Stromal cell of bone marrow (primary cell): ENCODE measurements at regions not wholly inside any gene's neighbourhood (a gene's known extent, or its start where the extent isn't known, plus 50 kb on each side); places are given as distances from the start of the nearest gene placed in this dataset.

Experiments
- DNase-seq: peaks from one replicate; pipeline ENCODE4 v3.0.0-alpha.2; 2012; ENCODE audit warnings: low read depth

DNA sequence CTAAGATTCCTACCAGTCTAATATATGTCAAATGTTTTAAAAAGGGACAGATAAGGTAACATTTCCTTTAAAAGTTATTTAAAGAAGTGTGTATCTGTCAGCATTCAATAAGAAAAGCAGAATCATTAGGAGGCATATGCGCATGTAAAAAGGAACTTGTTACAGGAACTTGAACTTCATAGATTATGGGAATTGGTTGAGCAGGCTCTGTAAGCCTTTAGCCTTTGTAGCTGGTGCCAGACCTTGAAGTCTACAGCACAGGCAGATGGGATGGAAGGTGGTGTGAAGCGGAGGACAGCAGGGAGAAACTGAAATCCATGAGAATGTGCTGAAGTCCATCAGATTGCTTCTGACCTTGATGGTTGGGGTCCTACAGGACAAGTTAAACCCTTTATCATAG lies 138.3 kb upstream of the ST6GAL2 start:
- DNase-seq = no peak

DNA sequence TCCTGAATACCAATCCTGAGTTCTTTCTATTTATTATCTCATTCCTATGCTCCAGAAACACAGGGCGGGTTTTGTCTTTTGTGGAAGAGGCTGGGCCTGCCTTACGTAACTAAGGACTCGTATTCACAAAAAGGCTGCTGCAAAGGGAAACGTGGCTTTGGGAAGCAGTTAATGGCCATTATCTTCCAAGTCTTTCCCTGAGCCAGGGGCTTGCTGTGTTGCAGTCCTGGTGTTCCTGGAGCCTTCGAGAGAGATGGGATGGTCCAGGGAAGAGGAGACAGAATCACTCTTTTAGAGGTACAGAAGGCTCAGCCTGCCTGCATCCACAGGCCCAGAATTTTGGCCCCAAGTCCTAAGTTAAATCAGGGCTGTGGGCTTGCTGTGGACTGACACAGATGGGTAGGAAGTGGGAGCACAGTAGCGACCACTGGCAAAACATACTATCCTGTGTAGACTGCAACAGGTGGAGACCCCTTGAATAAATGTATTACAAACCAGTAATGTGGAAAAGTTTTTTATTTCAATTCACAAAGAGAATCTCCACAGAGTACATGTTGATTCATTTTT lies 139.4 kb upstream of the ST6GAL2 start:
- DNase-seq = no peak

DNA sequence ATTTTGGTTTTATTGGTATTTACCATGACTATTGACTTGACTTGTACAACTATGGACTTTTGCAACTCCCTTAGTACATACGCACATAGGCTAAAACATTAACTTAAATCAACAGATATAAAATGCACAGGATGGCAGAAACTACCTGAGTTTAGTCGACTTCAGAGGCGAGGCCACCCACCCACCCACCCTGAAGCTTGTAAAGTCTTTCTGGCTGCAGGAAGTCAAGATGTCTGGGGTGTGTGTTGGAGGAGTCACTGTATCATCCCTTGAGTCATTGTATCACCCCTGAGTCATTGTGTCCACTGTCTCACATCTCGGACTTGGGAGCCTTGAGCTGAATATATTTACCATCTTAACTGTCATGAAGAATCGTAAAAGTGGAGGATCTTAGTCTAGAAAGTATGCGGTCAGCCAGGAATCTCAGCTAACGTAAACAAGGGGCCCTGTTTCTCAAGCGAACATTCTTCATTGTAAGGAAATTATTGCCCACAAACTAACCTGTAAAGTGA lies 140.0 kb upstream of the ST6GAL2 start:
- no peak for DNase-seq

DNA sequence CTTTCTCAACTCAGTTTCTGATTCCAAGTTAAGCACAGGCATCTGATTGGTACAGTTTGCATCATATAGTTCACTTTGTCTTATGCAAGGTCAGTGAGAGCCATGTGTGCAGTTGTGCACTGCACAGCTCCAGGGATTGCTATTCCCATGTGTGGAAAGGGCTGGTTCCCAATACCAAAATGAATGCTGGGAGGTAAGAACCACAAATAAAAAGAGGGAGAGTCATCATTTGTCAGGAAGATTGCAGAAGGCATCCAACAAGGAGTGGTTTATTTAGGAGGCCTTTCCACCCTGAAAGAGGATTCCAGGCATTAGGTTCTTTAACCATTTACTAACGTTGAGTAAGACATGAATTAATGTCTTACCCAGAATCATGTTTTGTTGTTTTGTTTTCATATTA lies 141.2 kb upstream of the ST6GAL2 start:
- DNase-seq = no peak

DNA sequence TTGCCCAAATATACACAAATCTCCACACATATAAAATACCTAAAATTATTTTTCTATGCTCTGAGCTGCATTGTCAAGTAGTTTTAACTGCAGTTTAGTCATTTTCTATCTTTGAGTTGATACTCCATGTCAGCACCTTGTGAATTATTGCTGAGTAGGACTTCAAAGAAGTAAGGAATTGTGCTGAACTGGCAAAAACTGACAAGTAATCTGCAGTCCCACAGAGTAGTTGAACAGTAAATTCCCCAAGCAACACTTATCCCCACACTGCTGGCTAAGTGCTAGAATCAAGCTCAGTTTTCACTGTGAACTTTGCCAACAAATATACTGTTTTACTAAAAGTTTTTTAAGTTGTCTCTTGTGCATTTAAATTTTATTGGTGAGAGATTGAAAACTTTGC lies 141.8 kb upstream of the ST6GAL2 start:
- no peak for DNase-seq

DNA sequence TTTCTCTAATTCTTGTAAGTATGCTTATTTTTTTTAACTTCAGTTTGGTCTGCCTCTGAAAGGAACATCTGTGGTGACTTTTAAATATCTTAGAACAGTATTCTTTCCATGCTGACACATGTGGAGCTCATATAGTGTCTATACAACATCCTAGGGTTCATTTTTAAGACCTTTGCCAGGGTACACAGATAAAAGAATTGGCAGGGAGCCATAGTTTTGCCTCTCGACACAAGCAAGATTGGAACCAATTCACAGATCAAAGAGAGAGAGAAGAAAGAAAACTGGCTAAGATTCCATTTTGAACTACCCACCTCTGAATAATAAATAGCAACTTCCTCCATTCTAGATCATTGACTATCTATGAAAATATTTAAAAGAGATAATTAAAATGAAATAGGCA lies 142.7 kb upstream of the ST6GAL2 start:
- no peak for DNase-seq

DNA sequence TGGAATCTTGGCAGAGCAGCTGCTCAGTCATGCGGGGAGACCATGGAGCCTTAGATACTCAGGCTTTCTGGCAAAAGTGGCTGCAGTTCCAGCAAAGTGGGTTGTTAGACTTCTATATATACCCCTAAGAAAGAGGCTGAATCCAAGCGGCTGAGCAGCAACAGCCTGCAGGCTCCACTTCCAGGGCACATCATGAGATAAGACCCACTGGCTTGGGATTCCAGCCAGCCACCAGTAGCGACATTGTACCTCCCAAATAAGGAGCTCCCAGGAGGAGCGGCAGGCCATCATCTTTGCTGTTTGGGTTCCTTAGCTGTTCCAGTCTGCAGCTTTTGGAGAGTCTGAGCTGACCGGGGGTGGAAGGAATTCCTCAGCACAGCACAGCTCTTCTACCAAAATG lies 150.3 kb upstream of the ST6GAL2 start:
- no peak for DNase-seq

DNA sequence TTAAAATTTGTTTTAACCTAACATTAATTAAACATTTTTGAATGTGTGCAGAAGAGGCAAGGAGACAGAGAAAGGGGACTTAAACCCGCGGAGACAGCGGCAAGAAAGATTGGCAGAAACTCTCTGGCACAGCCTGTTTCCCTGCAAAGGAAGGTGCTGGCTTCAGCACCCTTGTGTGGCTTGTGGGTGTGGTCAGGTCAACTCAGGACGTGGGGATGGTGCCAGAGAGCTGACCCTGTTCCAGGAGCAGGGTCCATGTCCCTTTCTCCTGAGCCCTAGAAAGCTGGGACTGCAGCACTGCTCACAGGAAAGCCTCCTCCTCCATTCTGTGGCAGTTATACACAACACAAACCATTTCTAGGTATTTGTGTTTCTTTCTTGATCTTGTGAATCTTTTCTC lies 176.2 kb upstream of the ST6GAL2 start:
- DNase-seq = no peak

DNA sequence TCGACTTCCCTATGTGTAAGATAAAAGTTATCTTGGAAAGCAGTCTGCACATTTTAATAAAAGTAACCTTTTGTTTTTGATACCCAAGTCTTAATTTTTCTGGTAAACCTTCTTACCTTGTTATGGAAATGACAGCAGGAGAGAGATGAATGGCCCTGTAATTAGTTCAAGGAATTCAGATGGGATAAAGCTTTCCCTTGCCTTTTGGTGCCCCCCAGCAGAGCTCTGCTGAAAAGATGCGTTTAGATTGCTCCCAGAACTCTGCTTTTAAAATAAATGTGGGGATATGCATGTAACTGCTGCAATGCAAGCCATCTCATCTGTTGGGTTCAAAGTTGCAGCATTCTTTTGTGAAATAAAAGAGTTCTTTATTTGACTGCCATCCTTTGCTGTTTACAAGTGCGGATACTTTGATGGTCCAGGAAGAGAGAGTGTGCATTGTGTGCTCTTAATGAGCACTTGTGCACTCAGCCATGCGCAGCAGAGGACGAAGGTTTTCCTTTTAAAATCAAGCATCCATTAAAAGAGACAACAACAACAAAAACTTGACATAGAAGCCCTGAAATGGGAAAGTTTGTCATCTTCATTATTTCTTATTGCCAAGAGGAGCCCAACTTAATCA lies 176.7 kb upstream of the ST6GAL2 start:
- no peak for DNase-seq

DNA sequence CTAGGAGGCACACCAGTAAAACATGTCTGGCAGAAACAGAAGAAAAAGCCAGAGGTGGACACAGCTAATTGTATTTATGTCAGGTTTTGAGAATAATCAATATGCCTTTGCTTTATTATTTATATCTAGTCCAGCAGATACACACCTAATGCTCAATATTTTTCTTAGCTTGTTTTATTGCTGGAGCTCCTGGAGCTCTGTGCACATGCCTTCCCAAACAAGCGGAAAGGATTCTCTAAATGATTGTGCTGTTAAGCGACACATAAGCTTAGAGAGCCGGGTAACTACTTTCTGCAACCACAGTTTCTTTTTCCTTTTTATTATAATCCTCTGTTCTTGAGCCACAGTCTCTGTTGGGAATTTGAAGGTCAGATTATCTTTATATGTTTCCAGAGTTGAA lies 177.3 kb upstream of the ST6GAL2 start:
- no peak for DNase-seq

DNA sequence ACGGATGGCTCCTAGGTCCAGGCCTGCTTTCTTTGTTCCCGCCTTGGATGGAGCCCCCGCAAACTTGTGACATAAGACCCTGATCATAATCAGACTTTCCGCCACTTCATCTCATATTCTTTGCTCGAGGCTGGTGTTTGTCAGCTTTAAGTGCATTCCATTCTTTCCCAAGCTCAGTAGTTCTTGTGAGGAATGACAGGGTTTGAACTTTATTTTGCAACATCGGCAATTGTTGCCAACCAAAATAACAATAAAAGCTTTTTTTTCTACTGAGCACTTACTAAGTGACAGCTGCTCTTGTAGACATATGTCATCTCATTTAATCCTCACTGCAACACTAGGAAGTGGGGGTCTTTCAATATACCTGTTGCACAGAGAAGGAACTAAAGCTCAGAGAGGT lies 178.8 kb upstream of the ST6GAL2 start:
- DNase-seq = no peak

DNA sequence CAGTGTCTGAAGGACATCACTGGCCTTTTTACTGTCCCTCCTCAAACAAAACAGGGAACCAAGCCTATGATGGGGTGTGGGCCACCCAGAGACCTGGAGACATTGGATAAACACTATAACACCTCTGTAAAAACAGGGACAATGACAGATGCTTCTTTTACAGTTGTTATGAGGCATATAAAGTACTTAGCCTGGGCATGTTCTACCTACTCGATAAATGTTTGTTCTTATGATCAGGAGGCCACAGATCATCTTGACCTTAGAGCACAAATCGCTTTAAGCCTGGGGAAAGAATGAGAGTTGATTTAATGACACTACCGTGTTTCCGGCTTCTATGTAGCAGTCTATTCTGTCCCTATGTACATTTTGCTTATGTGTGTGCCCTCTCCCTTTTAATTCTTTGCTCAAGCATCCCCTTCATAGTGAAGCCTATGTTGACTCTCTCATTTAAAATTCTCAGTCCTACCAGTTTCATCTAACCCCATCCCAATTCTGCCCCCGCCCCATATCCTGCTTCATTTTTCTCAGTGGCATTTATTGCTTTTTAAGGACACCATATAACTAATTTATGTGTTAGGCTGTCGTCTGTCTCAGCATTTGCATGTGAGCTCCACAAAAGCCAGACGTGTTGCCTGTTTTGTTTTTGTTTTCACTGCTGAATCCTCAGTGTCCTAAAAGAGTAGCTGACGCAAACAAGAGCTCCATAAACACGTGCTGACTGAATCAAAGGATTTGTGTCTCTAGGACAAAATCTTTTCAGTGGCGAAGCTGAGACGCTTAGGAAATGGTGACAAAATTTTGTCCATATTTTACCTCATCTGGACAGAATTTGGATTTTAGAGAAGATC lies 182.3 kb upstream of the ST6GAL2 start:
- no peak for DNase-seq

DNA sequence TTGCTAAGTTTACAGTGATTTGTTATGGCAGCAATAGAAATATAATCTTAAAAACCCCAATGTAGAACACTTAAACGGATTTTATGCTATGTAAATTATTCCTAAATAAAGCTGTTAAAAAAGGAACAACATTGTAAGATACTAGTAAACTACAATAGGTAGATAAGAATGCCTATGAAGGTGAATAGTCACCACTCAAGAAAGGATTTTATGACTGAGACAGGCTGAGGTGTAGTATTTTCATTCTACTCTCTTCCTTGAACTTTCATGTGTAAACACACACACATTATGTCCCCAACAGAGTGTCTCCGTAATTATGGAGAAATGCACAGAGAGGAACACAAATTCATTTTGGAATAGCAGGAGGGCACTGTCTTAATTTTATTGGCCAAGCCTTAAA lies 183.9 kb upstream of the ST6GAL2 start:
- DNase-seq = no peak

DNA sequence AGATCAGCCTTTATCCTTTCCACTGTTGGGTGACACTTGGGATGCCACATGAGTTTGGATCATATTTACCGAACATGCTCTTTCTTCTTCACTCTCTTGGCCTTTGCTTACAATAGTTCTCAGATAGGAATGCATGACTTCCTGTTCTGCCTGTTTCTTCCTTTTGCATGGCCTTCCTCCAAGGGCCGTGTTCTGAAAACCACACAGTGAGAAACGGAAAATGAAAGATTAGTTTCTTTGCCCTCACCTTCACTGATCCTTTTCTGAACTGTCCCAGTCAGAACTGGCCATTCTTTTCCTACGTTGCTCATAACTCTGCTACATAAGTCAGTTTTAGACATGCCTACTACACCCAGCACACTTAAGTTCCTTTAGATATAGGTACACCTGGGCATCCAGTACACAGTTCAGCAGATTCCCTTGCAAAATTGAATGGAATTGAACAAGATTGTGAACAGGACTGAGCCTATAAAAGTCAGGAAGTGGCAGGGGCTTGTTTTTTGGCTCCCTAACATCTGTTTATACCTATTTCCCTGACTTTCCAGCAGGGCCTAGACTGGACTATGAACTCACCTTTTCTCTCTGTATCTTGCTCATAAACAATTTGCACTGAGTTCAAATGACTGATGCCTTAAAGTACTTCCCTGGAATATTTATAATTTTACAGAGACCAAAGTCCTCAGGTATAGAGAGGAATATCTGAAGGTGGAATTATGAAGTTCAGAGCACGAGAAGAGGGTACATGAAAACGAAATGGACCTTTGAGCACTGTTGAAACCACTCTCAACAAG lies 186.4 kb upstream of the ST6GAL2 start:
- DNase-seq = no peak

DNA sequence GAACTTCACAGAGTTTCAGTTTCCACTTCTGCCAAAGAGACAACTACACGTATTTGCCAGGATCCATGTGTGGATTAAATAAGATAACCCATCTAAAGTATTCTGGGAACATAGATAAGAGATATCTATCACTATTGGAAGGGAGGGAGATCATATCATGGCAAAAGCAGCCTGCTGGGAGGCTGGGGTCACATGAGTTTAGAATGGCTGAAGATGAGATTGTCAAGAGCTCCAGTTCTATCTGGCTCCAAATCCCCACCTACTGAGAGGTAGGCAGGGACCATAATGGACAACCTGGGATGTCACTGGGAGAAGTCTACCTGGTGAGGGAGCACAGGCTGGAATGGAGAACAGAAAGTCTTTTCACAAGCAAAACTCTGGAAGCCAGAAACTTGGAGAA lies 192.6 kb upstream of the ST6GAL2 start:
- no peak for DNase-seq

DNA sequence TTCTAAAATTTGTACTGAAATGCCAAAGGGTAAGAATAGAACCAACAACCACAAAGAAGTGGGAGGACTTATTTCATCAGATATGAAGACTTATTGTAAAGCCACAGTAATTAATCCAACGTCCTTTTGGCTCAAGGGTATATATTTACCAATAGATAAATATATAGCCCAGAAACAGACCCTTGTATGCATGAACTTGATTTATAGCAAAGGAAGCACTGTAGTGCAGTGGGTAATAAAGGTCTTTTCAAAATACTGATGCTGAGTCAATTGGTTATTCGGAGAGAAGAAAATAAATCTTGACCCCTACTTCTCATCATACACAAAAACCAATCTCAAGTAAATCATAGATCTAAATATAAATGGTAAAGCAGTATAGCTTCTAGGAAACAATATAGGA lies 200.5 kb upstream of the ST6GAL2 start:
- DNase-seq = no peak

DNA sequence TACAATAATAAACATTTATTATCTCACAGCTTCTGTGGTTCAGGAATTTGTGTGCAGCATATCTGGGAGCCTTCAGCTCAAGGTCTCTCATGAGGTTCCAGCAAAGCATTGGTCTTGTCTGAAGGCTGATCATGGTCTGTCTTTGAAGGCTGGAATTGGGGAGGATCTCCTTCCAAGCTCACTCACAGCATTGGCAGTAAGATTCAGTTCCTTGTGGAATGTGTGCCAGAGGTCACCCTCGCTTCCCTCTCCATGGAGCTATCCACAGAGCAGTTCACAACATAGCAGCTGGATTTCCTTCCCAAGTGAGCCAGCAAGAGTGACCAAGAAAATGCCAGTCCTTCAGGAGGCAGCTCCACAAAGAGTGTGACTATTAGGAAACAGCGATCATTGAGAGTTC lies 202.2 kb upstream of the ST6GAL2 start:
- DNase-seq = no peak

DNA sequence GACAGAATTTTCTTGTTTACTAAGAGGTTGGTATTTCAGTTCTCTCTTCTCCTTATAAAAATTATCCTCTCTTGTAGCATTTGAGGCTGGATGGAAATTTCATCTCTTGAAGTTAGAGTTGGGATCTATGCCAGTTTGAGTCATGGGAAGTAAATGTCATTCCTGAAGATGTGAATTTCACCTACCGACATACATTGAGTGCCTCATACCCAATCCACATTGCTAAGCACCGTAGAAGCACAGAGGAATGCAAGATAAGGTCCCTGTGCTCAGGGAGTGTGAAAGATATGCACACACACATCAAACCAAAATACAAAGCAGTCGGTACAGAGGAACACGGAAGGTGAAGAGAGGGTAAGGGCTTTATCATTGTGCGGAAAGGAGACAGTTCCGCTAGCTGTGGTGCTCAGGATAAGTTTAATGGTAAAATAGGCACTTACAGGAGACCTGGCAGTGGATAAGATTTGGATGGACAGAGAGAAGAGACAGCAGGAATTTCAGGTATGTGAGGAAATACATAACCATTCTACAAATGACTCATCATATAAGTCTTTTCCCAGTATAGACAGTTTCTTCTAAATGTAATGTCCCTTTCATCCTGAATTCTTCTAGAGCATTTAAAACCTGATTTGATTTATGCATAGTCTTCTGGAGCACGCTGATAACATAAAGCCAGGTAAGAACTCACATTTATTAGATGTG lies 205.3 kb upstream of the ST6GAL2 start:
- DNase-seq = no peak

DNA sequence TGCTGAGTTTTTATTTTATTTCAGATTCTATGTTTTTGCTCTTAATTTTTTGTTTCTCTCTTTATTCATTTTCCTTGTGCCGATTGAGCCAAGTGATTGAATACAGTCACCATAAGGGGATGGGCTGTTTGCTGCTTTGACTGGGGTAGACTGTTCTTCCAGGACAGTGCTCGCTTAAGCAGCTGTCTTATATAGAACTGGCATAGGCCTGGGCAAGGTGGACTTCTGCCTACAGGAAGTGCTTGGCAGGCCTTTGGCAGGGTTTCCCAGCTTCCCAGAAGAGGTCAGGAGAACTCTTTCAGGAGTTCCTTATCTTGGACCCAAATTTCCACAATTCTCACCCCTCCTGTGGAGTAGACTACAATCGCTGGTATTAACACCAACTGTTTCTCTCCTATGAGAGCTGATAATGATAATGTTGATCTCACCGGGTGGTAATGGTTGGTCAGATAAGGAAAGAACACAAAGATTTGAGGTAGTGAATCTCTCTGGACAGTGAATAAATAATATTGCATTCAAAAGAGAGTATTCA lies 207.5 kb upstream of the ST6GAL2 start:
- no peak for DNase-seq

DNA sequence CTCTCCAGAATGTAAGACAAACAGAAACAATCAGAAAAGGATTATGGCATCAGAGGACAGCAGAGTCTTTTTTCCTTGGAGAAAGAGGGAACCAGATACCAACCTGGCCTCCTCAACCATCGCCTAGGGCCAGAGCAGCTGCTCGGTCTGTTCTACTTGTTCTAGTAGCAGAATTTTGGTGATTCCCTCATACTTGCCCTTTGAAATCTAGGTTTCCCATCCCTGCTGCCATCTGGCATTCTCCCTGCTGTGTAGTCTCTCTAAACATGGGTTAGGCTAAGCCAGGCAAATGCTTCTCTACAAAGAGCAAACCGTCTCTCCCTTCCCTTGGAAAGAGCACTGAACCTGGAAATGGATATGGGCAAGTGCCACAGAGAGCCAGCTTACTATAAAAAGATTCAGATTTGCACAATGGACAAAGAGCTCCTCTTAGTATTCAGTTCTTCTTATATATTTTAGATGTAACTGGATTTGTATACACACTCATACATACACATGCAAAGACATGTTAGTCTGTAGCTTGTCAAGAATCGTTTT lies 208.6 kb upstream of the ST6GAL2 start:
- DNase-seq = no peak

DNA sequence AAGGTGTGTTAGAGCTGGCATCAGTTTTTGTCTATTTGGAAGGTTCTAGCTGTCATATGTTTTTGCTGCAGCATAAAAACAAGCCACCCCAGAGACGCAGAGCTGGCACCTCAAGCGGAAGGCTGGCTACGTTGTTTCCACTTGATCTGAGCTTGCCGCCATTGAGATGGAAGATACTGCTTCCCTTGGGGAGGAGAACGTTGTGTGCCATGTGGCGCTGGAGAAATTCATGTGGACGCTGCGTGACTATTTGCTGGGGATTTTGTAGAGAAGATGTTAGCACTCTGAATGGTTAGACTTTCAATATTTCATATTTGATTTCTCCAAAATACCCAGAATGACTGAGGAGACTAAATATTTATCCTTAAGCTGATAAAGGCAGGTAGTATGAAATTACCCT lies 216.2 kb upstream of the ST6GAL2 start:
- DNase-seq = no peak
